CD4-positive, alpha-beta T cell (primary cell): ENCODE measurements at regions not wholly inside any gene's neighbourhood (a gene's known extent, or its start where the extent isn't known, plus 50 kb on each side); places are given as distances from the start of the nearest gene placed in this dataset.
"Not testable (repeated sequence)": the region's sequence is repeated elsewhere in the genome, so short reads cannot be mapped to it uniquely, and the experiment has no call there.

Experiments
- ATAC-seq: fragments of 200-7000 bp; cut with Tn5 transposase; one replicate; pipeline ENCODE4 v1.10.0; 2022; ENCODE audit warnings: mild to moderate bottlenecking; ENCODE audit not compliant: poor library complexity
- CTCF ChIA-PET: fragments of 350-600 bp; sonication (Branson Sonifier 250); formaldehyde crosslinking; loops from one replicate; lab custom pipeline; 2021; ENCODE audit warnings: antibody characterized with exemption, inconsistent platforms; lab: Charles Lee
- POLR2A ChIA-PET: fragments of 350-600 bp; sonication (Branson Sonifier 250); formaldehyde crosslinking; loops from one replicate; lab custom pipeline; 2021; ENCODE audit warnings: antibody characterized with exemption, inconsistent platforms; lab: Charles Lee
- DNase-seq, 14 experiments: peaks; one replicate each; pipeline ENCODE4 v3.0.0-alpha.2; 2013 to 2020; ENCODE audit warnings: mixed read lengths in 2 of 14
- H3K27ac ChIP-seq, 2 donors: one replicate each; pipeline versions ENCODE4 v1.5.1 to v1.7.0; 2013; ENCODE audit warnings: low read length in 2 of 2, low read depth in 1 of 2, mild to moderate bottlenecking in 1 of 2
- H3K27me3 ChIP-seq, 2 experiments: 1 replicate in 1 of 2; 2 replicates in 1 of 2; pipeline versions ENCODE4 v1.6.1 to v1.7.0; 2013; ENCODE audit warnings: low read length in 2 of 2, control low read depth in 1 of 2, mild to moderate bottlenecking in 1 of 2, moderate library complexity in 1 of 2; ENCODE audit not compliant: insufficient read depth in 2 of 2, control insufficient read depth in 1 of 2
- H3K36me3 ChIP-seq: one replicate; pipeline ENCODE4 v1.6.1; 2013; ENCODE audit warnings: low read length, control low read depth; ENCODE audit not compliant: insufficient read depth
- H3K4me1 ChIP-seq: one replicate; pipeline ENCODE4 v1.6.1; 2013; ENCODE audit warnings: low read length, control low read depth; ENCODE audit not compliant: insufficient read depth
- H3K4me3 ChIP-seq: one replicate; pipeline ENCODE4 v1.5.1; 2013; ENCODE audit warnings: mild to moderate bottlenecking, low read length, moderate library complexity
- H3K9me3 ChIP-seq, 2 experiments: 1 replicate in 1 of 2; 2 replicates in 1 of 2; pipeline versions ENCODE4 v1.6.1 to v1.7.0; 2013; ENCODE audit warnings: low read length in 2 of 2, mild to moderate bottlenecking in 2 of 2, control low read depth in 1 of 2, moderate library complexity in 1 of 2; ENCODE audit not compliant: control insufficient read depth in 1 of 2, insufficient read depth in 1 of 2
- H3K27ac Mint-ChIP-seq: one replicate; pipeline ENCODE4 v1.8.0; 2020; ENCODE audit warnings: mixed read lengths
- H3K27me3 Mint-ChIP-seq: one replicate; pipeline ENCODE4 v1.8.0; 2021; ENCODE audit warnings: mixed read lengths
- H3K36me3 Mint-ChIP-seq: one replicate; pipeline ENCODE4 v1.8.0; 2021; ENCODE audit warnings: low read depth, mixed read lengths
- H3K4me1 Mint-ChIP-seq: one replicate; pipeline ENCODE4 v1.8.0; 2021; ENCODE audit warnings: low read depth, mixed read lengths
- H3K4me3 Mint-ChIP-seq: one replicate; pipeline ENCODE4 v1.8.0; 2020; ENCODE audit warnings: mild to moderate bottlenecking, mixed read lengths
- H3K9me3 Mint-ChIP-seq: one replicate; pipeline ENCODE4 v1.8.0; 2020; ENCODE audit warnings: mixed read lengths
- intact Hi-C, 2 experiments: fragments of 100-400 bp; cut with DNase I in 1 of 2; cut with micrococcal nuclease in 1 of 2; formaldehyde crosslinking; loops; one replicate each; pipeline versions ENCODE4 v1.15.1 to v1.9.0; 2023 to 2025; cut with DNase I, micrococcal nuclease
- TF ChIP-seq, protein P1 (sequence below): fragments of 200-600 bp; IDR thresholded peaks from one replicate; pipeline ENCODE4 v1.8.0; 2022; ENCODE audit warnings: antibody characterized with exemption, mild to moderate bottlenecking

DNA sequence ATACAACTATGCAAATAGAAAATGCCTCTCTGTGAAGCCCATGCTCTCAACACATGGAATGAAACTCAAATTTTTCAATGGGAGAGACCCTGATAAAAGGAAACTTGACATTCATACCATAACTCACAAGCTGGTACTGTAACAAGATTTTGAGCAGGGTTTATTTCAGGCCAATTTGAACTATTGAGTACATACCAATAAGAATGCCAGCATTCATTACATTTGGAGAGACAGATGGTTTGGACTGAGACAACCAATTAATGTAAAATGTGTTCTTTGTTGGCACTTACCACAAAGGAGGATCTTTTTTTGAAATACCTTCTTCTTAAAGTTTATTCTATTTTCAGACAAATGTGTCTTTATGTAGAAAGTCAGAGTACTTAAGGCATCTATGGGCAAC lies 1357.0 kb upstream of the GOT2 start:
- H3K27ac Mint-ChIP-seq, result no peak overlapping the region
- intact Hi-C loops, result no loop called here
- Histone ChIP-seq H3K27ac (no peak overlapping the region), H3K36me3 (no peaks in the 10 kb centered on the region), H3K9me3 (peaks cover 4 to 12% of the 10 kb centered on the region in 2 experiments), H3K4me3 (no peak overlapping the region), H3K27me3 (no peaks in the 10 kb centered on the region), H3K4me1 (no peaks in the 10 kb centered on the region)
- no peaks in the 10 kb centered on the region for H3K27me3 Mint-ChIP-seq
- CTCF ChIA-PET, result no interaction called here
- no peaks in the 10 kb centered on the region for H3K4me1 Mint-ChIP-seq
- ATAC-seq (no peak), DNase-seq (no peak)
- POLR2A ChIA-PET, result no interaction called here
- no peak overlapping the region for H3K4me3 Mint-ChIP-seq
- TF ChIP-seq, protein P1, sequence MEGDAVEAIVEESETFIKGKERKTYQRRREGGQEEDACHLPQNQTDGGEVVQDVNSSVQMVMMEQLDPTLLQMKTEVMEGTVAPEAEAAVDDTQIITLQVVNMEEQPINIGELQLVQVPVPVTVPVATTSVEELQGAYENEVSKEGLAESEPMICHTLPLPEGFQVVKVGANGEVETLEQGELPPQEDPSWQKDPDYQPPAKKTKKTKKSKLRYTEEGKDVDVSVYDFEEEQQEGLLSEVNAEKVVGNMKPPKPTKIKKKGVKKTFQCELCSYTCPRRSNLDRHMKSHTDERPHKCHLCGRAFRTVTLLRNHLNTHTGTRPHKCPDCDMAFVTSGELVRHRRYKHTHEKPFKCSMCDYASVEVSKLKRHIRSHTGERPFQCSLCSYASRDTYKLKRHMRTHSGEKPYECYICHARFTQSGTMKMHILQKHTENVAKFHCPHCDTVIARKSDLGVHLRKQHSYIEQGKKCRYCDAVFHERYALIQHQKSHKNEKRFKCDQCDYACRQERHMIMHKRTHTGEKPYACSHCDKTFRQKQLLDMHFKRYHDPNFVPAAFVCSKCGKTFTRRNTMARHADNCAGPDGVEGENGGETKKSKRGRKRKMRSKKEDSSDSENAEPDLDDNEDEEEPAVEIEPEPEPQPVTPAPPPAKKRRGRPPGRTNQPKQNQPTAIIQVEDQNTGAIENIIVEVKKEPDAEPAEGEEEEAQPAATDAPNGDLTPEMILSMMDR, result no peak
- no peaks in the 10 kb centered on the region for H3K36me3 Mint-ChIP-seq
- peaks cover 25% of the 10 kb centered on the region for H3K9me3 Mint-ChIP-seq

DNA sequence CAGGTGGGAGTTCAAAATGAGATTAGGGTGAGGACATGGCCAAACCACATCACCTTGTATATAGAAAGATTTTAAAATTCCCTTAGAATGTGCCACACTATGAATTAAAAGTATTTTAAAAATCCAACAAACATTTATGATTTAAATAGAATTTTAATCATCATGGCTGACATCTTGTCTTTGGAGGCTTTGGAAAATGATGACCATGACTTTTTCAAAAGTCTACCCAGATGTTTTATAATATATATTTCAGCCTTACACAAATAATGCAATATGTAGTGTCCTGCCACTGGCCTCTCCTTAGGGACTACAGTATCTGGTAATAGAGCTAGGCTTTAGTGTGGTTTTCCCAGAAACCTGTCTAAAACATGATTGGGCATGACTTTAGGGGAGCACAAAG lies 1353.4 kb upstream of the GOT2 start:
- Histone ChIP-seq H3K27ac (no peak overlapping the region), H3K36me3 (no peaks in the 10 kb centered on the region), H3K9me3 (peaks cover 4 to 16% of the 10 kb centered on the region in 2 experiments), H3K4me3 (no peak overlapping the region), H3K4me1 (no peaks in the 10 kb centered on the region), H3K27me3 (no peaks in the 10 kb centered on the region)
- no peaks in the 10 kb centered on the region for H3K27me3 Mint-ChIP-seq
- no peak for ATAC-seq
- no peaks in the 10 kb centered on the region for H3K4me1 Mint-ChIP-seq
- TF ChIP-seq, protein P1, result no peak
- no peak overlapping the region for H3K27ac Mint-ChIP-seq
- H3K4me3 Mint-ChIP-seq, result no peak overlapping the region
- ChIA-PET CTCF (no interaction called here), POLR2A (no interaction called here)
- no peak for DNase-seq
- peaks cover 14% of the 10 kb centered on the region for H3K9me3 Mint-ChIP-seq
- no peaks in the 10 kb centered on the region for H3K36me3 Mint-ChIP-seq
- intact Hi-C loops, result no loop called here

GRCh38 chr16:60078819-60079218 lies 1344.7 kb upstream of the GOT2 start:
- H3K27me3 Mint-ChIP-seq, H3K36me3 Mint-ChIP-seq, H3K4me3 ChIP-seq, H3K9me3 ChIP-seq, POLR2A ChIA-PET, H3K36me3 ChIP-seq, H3K4me1 Mint-ChIP-seq, H3K27ac Mint-ChIP-seq, ATAC-seq, H3K4me1 ChIP-seq, DNase-seq, H3K27ac ChIP-seq, CTCF ChIA-PET, intact Hi-C loops, H3K4me3 Mint-ChIP-seq, H3K27me3 ChIP-seq: not testable (repeated sequence)
- H3K9me3 Mint-ChIP-seq, result peaks cover 14% of the 10 kb centered on the region

DNA sequence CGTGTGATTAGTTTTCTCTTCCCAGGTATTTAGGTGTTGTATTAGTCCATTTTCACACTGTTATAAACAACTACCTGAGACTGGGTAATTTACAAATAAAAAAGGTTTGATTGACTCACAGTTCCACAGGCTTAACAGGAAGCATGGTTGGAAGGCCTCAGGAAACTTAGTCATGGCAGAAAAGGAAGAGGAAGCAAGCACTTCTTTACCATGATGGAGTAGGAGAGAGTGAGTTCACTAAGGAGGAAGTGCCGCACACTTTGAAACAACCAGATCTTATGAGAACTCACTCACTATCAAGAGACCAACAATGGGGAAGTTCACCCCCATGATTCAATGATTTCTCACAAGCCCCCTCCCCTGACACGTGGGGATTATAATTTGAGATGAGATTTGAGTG lies 1343.7 kb upstream of the GOT2 start:
- POLR2A ChIA-PET, result no interaction called here

More for the DNA sequence above, 1343.7 kb upstream of the GOT2 start:
- Histone ChIP-seq H3K27ac (no peak overlapping the region), H3K4me1 (no peaks in the 10 kb centered on the region), H3K4me3 (no peak overlapping the region), H3K27me3 (no peaks in the 10 kb centered on the region), H3K9me3 (peaks cover 0 to 3% of the 10 kb centered on the region in 2 experiments), H3K36me3 (no peaks in the 10 kb centered on the region)
- CTCF ChIA-PET, result no interaction called here
- peaks cover 14% of the 10 kb centered on the region for H3K9me3 Mint-ChIP-seq
- peak in 2 of 14 experiments; percentile 8 to 9 for DNase-seq
- ATAC-seq, result no peak
- no peaks in the 10 kb centered on the region for H3K36me3 Mint-ChIP-seq
- TF ChIP-seq, protein P1, result no peak
- no peak overlapping the region for H3K27ac Mint-ChIP-seq
- no peaks in the 10 kb centered on the region for H3K27me3 Mint-ChIP-seq
- intact Hi-C loops, result no loop called here
- no peak overlapping the region for H3K4me3 Mint-ChIP-seq
- H3K4me1 Mint-ChIP-seq, result no peaks in the 10 kb centered on the region
